Effector CD8-positive, alpha-beta T cell (primary cell): ENCODE measurements at regions not wholly inside any gene's neighbourhood (a gene's known extent, or its start where the extent isn't known, plus 50 kb on each side); places are given as distances from the start of the nearest gene placed in this dataset.

Source experiments
- DNase-seq: peaks from one replicate; lab custom pipeline; 2025; lab: John Stamatoyannopoulos, UW

DNA sequence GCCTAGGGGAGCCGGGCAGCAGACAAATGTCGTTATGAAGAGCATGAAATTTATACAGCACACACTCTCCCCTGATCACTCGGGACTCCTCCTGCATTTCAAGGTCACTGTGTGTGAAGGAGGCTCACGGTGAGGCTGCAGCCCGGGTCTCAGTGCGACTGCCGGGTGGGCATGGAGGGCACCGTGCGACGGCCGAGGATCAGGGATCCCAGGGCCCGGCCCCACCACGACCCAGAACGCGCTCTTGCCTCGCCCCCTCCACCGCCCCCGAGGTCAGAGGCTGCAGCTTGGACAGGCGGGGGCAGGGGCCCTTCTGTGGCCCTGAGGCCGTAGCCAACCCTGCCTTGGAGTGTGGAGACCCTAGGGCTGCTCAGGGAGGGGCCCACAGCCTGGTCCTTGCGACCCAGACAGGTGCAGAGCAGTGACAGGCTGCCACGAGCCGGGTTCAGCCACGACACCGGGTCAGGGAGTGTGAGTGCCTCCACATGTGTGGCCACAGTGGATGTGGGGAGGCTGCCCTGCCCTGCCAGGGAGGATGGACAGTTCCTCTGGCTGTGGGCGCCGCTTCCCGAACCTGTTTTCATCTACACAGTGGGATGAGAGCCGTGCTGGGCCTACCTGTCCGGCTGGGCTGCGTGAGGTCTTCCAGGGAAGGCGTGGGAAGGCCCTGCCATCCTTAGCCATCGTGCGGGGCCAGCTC, 89.3 kb upstream of the NKX1-1 start:
- DNase-seq, result no peak

DNA sequence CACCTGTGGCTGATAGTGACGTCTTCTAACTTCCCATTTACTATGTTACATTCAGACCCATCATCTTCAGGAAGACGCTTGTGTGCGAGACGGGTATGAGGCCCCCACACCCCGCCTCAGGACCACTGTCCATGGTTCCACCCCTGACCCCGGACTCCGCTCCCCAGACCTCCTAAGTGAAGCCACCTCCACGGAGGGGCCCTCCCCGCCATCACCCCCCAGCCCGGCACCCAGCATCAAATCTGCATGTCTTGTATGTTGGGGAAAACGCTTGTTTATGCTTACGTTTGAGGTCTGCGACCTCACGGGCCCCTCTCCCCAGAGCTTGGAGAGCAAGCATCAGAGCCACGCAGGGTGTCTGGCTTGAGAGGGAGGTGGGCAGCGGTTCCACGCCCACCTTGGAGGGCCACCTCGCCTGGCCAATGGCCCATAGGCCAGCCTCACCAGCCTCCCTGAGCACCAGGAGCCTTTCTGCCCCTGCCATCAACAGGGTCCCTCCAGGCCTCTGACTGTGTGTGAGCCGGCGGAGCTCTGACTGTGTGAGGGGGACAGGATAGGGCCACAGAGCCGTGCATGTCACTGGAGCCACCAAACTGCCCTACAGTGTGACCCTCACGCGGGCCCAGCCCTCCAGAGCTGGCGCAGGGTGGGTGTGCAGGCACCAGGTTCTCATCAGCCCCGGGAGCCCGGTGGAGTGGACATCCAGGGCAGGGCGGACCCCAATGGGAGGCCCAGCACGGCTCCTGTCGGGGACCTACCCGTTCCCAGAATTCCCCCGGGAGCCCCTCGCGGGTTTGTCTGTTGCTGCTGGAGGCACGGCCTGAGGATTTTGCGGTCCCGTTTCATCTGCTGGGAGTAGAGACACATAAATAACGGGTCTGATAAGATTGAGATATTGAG, 88.4 kb upstream of the NKX1-1 start:
- no peak for DNase-seq

DNA sequence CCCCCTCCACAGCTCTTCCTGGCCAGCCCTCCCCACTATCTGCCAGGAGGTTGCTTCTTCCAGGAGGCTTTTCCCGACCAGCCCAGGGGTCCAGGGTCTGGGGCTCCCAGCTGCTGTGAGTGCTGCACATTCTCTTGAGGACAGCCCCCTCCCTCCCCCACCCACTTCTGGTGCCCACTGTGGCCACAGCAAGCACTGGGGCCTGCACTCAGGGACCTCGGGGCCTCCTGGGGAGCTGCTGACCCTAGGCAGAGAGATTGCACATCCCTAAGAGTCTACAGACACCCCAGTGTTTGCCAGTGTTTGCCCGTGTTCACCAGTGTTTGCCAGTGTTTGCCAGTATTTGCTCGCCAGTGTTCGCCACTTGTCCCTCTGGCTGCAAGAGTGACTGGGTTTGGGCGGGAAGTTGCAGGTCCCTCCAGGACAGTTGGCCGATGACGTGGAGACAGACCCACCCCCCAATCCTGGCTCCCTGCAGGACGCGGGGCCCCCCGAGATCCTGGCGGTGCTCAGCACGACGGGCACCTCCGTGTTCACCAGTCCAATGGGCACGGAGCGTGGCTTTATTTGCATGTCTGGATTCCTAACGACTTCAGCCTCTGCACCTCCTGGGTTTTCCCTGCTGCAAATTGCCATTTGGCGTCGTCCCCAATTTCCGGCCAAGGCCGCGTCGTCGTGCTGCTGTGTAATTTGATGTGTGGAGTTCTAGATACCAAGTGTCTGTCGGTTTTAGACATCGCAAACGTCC, 87.5 kb upstream of the NKX1-1 start:
- DNase-seq, result no peak

DNA sequence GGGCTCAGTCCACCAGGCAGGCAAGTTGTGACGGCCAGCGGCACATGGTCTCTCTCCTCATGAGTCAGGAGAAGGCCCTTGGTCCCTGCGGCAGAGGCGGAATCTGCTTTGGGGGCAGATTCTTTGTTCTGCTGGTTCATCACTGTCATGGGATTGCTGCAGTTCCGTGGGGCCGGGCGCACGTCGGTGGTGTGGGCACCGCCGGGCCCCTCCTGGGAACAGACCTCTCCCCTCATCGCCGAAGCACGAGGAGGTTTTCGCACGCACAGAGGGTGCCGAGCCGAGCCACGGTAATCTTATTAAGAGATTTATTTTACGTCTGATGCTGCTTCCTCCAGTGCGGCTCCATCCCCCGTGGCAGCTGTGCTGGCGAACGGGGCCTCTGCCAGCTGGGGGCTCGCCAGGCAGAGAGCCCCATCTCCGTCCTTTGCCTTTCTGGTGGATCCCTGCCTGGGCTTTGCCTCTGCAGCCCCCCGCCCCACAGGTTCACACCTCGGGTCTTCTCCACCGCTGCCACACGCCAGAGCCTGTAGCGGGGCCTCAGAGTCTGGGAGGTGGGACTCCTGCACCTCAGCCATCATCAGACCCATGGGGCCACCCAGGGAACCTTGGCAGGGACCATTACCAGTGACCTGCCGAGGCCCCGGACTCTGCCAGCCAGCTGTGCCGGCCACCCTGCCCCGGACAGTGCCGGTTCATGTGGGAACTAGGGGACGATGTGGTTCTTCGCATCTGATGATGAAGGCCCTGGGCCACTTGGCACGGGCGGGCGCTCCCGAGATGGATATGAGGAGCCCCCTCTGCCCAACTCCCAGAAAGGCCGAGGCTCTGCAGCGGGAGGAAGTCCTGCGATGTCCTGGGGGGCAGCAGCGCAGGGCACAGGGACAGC, 86.7 kb upstream of the NKX1-1 start:
- no peak for DNase-seq

DNA sequence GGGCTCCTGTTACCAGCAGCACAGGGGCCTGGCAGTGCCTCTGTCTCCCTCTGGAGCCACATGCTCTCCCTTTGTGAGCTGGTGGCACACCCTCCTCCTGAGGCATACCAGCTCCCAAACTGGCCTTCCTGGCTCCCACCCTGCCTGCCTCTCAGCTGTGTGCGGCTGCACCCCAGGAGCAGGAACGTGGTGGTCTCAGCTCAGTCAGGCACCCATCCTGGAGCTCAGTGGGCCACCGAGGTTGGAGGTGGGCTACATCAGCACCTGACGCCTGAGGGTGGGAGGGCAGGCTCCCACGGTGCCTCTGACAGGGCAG, 85.9 kb upstream of the NKX1-1 start:
- no peak for DNase-seq

DNA sequence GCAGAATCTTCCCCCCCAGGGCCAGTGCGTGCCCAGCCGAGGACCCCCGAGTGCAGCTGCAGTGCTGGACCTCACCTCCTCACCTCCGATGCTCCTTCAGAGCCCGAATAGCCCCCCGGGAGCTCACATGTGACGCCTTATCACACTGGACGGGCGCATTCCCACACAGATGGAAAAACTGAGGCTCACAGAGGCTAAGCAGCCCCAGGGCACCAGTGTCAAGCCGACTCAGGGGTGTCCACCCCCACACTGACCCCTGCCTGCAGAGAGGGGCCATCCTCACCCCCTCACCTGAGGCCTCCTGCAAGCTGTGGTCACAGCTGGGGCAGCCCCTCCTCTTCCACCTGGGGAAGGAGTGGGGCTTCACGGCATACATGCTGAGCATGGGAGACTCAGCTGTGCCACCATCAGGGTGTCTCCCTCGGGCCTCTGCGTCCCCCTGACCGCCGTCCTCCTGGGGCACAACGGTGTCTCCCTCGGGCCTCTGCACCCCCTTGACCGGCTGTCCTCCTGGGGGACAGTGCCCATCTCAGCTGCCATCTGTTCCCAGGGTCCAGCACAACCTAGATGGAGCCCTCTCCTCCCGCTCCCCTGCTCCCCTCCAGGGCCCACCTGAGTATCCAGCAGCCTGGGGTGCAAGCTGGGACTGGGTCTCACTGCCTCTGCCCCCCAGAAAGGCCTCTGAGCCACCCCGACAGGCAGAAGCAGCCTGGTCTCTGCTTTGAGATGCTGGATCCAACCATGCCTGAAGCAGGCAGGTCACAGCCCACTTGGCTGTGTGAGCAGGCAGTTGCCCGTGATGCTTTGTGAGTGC, 85.3 kb upstream of the NKX1-1 start:
- DNase-seq, result no peak

DNA sequence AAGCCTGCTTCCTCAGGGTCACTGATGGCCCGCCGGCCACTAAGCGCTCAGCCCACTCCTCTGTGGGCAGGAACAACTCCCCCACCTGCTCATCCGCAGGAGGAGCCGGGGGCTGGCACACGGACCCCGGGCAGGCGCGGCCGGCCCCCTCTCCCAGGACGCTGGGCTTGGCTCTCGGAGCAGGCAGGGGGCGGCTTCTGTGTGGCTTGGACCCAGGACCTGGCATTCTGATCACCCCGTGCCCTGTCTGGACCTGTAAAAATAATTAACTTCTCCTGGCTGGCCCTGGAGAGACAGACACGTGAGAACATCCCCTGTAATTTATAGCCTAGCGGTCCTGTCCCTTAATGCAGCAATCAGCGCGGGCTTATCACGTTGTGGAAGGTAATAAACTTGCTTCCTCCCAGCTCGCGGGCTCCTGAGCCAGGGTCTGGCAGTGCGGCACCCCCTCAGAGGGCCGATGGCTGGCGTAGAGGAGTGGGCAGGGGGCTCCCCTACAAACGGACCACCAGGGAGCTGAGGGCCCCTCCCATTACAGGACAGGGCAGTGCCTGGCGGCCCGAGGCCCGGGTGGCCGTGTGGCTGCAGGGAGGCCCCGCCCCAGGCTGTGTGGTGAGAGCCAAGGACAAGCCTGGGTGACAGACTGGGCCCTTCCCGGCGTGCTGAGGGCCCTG, 84.5 kb upstream of the NKX1-1 start:
- no peak for DNase-seq

DNA sequence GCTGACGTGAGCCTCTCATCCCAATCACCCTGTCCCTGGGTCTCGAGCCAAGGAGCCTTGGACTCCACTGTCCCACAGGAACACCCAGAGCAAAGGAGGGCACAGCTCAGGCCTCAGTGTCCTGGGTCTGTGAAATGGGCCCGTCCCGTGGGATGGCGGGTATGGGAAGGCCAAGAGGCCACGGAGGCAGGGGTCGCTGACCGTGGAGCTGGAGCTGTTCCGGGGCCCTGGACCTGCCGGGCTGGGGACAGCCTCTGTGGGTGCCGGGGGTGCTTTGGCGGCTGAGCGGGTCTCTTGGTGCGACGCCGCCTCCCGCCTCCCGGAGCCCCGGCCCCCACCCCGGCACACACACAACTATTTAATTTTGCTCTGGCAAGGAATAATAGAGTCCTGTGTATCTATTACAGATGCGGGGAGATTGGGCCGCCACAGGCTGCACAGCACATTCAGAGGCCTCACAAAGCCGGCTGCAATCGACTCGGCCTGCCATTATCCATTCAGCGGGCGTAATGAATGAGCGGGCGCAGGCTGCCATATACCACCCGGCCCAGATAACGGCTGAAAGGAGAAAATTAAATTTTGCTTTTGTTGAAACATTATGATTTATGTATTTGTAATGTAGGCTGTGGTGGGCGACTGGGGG, 83.9 kb upstream of the NKX1-1 start:
- no peak for DNase-seq

DNA sequence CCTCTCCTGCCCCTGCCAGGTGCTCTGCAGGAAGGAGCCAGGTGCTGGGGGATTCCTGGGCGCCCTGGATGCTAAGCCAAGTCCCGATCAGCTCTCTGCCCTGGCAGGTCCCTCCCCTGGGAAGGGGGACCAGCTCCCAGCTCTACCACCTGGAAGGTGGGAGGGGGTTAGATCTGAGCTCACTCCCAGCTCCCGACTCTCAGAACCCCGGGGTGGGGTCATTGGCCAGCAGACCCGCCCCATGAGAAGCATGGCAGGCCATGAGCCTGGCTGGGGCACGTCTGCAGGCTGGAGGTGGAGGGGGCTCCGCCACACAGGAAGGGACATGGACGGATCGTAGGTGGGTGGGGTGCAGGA, 83.4 kb upstream of the NKX1-1 start:
- no peak for DNase-seq

DNA sequence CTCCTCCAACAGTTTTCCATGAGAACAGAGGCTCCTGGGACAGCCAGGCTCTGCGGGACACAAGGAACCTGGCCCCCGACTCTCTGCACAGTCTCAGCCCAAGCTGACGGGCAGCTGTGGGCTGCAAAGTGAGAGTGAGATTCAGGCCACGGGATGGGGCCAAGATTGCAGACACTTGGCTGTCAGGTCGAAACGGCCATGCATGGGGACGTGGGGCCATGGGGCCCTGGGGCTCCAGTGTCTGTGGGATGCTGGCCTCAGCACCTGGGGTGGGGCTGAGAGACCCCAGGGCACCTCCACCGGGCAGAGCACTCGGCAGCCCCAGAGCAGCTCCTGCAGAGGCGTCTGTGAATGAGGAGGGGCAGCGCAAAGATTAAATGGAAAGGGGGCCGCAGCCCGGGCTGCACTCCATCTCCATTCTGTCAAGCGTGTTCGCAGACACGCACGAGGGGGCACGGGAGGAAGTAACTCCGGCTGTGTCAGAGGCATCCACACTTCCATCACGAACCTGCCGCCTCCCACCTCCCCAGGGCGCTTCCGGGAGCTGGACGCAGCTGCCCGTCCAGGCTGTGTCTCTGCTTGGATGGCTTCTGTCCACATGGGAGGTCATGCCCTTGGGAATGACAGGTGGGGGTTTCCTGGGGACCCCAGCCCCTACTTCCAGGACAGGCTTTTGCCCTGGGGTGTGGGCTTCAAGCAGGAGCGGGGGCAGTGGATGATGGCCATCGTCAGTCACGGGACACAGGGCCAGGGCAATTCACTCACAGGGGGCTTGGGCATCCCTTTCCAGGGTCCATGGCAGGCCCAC, 82.8 kb upstream of the NKX1-1 start:
- DNase-seq, result no peak

DNA sequence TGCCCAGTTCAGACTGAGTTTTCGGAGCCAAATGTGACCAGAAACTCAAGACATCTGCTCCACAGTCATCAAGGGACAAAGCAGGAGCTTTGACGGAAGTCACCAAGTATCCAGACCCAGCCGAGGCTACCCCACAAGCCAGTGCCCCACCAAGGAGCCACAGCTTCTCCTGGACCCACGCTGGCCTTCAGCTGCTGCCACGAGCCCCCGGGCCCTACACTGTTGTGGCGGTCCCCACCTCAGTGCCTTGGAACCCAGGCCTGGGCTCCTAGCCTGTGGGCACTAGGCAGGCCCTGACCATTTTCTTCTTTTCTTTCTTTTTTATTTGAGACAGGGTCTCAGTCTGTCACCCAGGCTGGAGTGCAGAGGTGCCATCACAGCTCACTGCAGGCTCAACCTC, 82.1 kb upstream of the NKX1-1 start:
- DNase-seq, result no peak

DNA sequence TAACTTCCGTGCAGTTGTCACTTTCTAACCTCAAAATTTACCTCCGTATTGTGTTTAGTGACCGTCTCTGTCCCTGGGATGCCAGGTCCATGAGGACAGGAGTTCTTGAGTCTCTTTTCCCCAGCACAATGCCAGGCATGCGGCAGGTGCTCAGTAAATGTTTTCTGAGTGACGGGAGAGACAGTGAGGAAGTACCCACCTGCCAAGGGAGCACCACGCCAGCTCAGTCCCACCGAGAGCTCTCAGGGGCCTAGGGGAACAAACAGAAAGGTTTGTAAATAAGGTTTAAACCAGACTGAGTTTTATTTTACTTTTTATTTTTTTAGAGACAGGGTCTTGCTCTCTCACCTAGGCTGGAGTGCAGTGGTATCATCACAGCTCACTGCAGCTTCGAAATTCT, 81.5 kb upstream of the NKX1-1 start:
- no peak for DNase-seq

DNA sequence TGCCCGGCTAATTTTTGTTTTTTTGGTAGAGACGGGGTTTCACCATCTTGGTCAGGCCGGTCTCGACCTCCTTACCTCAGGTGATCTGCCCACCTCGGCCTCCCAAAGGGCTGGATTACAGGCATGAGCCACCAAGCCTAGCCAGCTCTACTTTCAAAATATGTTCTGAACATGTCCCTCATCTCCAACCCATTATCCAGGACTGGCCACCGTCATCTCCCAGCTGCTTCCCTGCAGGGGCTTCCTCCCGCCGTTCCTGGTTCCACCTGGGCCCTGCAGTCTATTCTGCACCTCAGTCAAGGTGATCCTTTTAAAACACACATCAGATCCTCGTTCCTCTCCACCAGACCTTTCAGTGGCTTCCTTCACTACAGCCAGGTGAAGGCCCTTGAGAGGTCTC, 80.9 kb upstream of the NKX1-1 start:
- DNase-seq, result no peak

DNA sequence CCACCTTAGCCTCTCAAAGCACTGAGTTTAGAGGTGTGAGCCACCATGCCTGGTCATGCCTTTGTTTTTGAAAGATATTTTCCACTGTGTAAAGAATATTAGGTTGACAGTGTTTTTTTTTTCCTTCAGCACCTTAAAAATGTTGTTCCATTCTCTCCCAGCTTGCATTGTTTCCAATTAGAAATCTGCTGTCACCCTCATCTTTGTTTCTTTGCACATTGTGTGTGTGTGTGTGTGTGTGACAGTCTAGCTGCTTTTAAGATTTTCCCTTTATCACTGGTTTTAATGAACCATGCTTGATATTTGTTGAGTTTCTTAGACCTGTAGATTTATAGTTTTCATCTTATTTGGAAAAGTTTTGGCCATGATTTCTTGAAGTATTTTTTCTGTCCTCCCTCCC, 79.0 kb upstream of the NKX1-1 start:
- no peak for DNase-seq

DNA sequence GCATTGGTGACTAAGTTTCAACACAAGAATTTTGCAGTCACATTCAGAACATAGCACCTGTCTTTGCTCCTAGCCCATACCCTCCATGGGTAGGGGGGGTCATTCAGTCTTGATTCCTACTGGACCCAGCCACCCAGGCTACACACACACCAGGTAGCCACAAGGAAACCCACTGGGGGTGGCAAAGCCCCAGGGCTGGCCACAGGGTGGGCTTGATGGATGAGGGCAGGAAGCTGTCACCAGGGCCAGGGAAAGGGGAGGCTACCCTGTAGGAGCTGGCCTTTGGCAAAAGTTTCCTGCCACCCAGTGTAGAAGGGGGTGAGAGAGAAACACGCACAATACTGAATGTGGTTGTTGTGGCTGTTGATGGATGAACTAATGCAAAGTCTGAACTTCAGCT, 74.5 kb upstream of the NKX1-1 start:
- DNase-seq, result no peak

DNA sequence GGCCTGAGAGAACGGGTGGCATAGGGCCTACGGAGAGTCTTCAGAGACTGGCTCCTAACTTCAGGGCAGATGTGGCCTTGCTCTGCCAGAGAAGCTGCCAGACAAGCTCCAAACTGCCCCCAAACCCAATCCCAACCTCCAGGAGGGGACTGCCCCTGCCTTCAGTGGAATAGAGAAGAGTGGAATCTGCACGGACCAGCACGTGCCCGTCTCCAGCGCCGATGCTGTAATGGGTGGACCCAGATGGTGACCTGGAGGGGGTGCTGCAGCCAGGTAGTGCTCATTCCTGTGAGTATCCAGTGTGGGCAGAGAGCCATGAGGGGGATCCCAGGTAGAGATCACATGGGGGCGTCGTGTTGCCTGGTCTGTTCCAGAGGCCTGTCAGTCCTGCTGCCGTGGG, 73.2 kb upstream of the NKX1-1 start:
- no peak for DNase-seq

DNA sequence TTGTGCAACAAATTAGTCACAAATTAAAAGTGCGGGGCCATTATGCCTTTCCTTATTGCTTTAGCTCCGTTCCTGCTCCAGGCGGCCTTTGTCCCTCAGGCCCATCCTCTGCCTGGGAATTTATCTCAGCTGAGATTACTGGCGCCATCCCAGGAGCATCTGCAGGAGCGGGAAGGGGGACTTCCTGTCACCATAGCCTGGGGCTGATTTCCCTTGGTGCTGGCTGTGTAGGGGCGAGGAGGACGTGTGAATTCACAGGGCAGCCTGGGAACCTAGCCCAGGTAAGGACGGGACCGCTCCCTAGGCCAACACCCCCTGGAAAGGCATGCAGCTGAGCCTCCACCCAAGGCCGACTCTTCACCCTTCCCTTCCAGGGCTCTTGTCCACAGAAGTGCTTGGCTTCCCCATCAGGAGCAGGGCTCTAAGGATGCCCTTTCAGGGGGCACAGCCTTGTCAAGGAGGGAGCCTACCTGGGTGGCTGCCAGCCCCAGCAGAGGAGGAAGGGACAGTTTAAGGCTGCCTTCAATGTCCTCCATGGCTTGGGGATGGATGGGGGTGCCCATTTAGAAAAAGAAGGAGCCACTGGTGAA, 72.6 kb upstream of the NKX1-1 start:
- no peak for DNase-seq

DNA sequence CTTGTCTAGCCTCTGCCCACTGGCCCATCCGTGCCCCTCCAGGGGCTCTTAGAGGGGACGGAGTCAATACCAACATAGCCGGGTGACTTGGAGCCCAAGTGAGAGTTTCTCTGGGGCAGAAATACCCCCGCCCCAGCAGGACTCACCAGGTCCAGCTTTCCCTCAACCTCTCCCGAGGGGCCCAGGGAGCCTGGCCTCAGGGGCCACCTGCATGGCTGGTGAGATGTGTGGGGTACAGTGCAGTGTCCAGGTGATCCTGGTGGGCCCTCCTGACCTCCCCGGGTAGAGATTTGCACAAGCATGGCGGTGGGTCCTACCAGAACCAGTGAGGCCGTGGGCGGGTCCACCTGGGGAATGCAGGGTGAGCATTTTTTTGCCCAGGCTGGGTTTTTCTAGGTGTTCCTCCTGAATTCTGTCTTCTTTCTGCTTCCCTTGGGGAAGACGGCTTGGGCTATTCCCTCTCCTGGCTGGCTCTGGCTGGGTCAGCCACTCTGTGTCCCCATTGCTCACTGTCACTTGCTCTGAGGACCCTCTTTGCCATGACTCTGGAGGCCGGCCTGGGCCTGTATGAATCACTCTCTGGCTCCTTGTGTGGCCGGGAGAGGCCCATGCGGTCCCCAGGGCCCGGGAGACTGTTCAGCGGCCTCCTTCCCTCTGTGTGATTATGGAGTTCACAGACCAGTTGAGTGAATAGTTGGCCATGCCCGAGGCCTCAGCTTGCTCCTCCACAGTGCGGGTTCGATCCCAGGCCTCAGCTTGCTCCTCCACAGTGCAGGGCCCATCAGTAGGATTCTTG, 71.0 kb upstream of the NKX1-1 start:
- no peak for DNase-seq
